GM12873 (cell line): ENCODE measurements at regions not wholly inside any gene's neighbourhood (a gene's known extent, or its start where the extent isn't known, plus 50 kb on each side); places are given as distances from the start of the nearest gene placed in this dataset.

Experiments
- CTCF ChIP-seq: IDR thresholded peaks from 2 replicates; pipeline ENCODE4 v1.5.1; 2012; ENCODE audit warnings: low read depth, mild to moderate bottlenecking, moderate library complexity, low read length, control low read depth; ENCODE audit not compliant: insufficient read depth; ENCODE audit errors: missing control alignments

GRCh38 chr1:229098361-229098760, 172.6 kb upstream of the RAB4A start:
- no peak for TF ChIP-seq CTCF

GRCh38 chr1:229098903-229099578, 171.9 kb upstream of the RAB4A start:
- TF ChIP-seq CTCF = no peak

- TF ChIP-seq CTCF = no peak
Observed at GRCh38 chr1:229101011-229101871, 169.7 kb upstream of the RAB4A start.

- no peak for TF ChIP-seq CTCF
Observed at GRCh38 chr1:229102741-229103391, 168.0 kb upstream of the RAB4A start.

- no peak for TF ChIP-seq CTCF
Observed at GRCh38 chr1:229104654-229105053, 166.3 kb upstream of the RAB4A start.

- no peak for TF ChIP-seq CTCF
Observed at GRCh38 chr1:229105109-229105508, 165.8 kb upstream of the RAB4A start.

GRCh38 chr1:229105822-229106525, 164.9 kb upstream of the RAB4A start:
- no peak for TF ChIP-seq CTCF
